NCI-H2227 (cell line): ENCODE measurements at regions not wholly inside any gene's neighbourhood (a gene's known extent, or its start where the extent isn't known, plus 50 kb on each side); places are given as distances from the start of the nearest gene placed in this dataset.

ENCODE experiments used
- DNase-seq: peaks from one replicate; lab custom pipeline; 2025; ENCODE audit not compliant: unreplicated experiment; lab: John Stamatoyannopoulos, UW

DNA sequence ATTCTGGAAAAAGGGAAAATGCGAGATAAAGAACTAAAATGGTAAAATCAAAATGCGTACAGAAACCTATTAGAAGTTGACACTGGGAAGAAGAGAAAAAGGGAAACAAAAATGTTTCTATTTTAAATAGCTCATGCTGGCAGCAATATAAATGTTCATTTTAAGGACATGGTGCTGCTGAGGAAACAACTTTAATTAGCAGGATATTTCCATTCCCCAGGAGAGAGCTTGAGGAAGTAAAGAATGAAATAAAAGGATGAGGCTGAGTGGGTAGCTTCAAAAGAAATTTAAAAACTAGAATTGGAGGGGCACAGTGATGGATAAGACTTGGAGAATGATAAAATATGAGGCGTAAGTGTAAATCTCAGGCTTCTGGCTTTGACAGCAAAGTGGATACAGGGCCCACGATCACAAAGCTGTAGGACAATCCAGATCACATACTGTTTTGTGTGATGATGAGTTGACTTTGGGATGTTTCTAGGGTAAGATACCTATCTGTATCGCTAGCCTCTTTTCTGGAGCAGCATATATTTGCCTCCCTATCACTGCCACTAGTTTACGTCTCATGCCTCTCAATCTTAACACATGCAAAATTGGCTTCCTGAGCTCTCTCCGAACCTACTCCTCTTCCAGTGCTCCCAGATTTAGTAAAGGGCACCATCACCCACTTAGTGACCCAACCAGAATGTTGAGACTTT is 571.3 kb upstream of the MIR17HG start:
- no peak for DNase-seq

DNA sequence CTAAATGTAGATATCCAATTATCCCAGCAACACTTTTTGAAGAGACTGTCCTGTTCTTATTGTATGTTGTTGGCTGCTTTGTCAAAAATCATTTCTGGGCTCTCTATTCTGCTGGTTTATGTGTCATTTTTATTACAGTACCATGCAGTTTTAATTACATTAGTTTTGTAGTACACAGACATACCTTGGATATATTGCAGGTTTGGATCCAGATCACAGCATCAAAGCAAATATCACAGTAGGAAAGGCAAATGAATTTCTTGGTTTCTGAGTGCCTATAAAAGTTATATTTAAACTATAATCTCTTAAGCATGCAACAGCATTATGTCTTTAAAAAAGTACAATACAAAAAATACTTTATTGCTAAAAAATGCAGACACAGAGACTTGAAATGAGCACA is 564.2 kb upstream of the MIR17HG start:
- no peak for DNase-seq

DNA sequence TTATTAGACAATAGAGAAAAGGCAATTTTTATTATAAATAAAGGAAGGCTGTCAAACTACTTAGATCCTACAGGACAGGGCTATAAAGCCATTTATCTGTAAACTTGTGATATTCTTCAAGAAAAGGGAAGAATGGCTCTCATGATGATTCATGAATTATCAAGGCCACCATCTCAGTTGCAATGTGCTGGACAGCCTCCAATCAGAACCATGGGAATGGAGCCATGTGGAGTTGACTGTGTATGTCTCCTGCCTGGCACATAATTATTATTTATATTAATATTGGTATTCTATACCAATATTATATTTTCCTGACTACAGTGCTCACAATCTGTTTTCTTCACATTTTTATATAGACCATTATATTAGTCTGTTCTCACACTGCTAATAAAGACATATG is 560.5 kb upstream of the MIR17HG start:
- DNase-seq = no peak

DNA sequence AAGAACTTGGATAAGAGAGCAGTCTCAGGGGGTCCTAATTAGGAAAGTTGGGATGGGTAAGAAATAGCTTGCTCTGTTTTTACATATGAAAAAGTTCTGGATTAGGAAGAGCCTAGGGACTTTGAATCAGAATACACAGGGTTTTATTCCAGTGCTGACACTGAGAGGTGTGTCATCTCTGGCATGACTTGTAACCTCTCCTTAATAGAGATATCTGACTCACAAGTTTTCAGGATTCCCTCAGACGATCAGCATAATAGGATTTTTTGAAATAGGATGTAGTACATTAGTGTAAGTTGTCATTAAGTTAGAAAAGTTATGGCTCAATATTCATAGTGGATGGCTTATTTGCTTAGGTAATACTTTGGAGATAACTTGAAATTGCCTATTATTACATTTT is 555.2 kb upstream of the MIR17HG start:
- DNase-seq = no peak

DNA sequence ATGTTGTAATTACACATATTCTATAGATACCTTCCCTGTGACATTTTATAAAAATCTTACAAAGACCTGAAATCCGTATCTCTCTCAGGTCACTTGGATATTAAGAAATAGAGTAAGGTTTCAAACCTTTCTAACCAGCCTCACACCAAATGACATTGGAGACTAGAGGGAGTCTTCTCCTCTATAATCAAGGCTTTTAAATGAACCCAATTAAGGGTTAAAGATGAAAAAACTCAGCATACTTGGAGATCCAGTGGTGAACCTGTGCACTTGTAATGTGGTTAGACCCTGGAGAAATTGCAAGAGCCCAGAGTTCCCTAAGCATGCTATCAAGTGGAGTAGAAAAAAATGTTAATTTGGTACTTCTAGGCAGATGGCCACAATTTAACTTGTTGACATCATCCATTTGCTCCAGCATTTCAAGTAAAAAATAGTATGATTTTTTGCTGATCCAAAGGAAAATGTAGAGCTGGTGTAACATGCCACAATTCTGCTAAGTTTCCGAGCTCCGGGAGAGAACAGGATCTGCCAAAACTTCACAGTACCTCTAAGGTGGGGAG is 554.1 kb upstream of the MIR17HG start:
- peak; percentile 7 for DNase-seq

DNA sequence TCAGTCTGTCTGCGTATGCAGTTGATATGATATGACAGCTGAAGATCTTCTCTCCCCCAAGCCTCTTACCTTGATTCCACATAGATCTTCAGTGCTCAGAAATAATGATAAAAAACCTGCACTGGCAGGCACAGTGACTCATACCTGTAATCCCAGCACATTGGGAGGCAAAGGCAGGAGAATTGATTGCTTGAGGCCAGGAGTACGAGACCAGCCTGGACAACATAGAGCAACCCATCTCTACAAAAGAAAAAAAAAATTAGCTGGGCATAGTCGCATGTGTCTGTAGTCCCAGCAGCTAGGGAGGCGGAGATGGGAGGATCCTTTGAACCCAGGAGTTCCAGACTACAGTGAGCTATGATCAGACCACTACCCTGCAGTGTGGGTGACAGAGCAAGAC is 551.0 kb upstream of the MIR17HG start:
- DNase-seq = no peak

DNA sequence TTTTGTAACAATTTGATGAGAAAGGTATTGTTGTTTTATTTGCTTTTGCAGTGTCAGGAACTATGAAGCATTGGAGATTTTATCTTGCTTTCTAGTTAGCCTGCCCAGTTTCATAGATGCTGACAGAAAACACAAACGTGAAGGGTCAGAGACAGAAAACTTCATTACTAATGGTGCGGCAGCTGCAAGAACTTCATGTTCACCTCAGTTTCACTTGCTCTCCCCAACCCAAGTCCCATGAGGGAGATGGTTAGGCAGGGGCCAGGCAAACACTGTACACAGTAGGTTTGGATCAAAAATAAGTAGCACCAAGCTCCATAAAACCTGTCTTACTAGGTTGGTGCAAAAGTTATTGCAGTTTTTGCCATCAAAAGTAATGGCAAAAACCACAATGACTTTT is 550.2 kb upstream of the MIR17HG start:
- no peak for DNase-seq

DNA sequence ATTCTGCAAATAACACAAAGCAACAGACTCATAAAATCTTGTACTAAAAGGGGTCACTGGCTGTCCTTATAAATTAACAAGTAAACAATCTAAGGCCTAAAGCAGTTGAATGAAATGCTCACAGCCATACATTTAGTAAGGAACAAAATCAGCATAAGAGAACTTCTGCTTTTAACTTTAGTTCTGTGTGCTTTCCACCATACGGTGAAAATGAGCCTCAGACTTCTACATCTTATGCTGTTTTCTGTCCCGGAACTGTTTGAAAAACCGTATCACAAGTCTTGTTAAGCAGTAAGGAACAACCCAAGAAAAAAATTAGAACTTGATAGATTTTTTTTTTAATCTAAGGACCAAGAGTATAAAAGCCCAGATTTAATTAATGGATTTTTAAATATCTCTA is 549.1 kb upstream of the MIR17HG start:
- no peak for DNase-seq

DNA sequence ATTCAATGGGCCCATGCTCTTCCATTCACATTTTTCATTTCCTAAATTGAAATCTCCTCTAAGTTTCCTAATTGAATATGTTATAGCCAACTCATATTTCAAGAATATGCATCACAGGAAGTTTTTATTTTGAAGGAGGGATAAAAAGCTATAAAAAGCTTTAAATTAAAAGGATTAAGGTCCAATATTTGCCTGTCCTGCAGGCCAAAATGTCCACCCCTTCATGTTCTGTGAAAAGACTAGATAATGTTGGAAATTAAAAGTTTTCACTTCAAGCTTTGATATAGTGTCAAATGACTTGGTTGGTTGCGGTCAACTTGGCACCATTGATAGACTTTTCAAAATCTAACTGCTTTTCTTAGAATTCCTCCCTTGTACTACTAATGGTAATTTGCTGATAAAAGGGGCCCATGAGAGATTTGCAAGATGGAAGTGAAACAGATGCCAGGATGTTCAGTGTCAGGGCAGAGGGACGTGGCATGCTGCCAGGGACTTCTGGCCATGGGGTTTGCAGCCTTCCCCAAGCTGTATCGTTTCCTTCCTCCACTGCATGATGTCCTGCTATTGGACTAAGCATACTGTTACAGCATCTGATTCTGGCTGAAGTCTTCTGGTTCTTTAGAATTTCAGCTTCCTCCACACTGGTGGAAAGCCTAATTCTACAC is 547.3 kb upstream of the MIR17HG start:
- DNase-seq = no peak

DNA sequence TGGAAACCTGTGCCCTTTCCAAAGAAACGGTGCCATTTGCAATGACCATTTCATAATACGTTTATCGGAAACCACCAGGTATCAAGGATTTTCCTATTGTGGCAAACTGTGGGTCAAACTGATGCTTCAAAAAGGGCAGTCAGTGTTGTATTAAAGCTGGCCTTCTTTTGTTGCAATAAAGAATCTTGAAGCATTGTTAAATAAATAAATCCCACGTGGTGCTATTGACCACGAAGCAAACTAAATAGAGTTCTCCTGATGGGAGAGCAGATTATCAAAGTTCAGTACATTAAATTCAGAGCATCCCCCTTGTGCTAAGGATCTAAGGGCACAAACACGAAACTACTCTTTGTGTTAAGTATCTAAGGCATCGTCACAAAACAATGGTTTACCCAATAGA is 545.9 kb upstream of the MIR17HG start:
- DNase-seq = no peak

DNA sequence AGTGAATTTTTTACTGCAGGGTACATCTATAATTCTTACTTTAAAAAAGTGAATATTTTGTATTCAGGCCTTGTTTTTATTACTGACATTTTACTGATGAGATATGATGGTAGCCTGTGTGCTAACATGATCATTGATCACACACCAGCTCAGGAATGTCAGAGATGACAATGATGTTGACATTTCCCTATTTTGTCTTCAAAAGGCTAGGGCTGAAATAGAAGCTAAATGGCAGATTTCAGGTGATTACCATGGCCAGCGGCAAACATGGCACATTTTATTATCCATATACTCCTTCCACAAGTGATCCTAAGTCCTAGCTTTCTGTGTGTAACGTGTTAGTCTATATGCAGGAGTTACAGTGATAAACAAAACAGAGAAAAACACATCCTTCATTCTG is 544.3 kb upstream of the MIR17HG start:
- no peak for DNase-seq

DNA sequence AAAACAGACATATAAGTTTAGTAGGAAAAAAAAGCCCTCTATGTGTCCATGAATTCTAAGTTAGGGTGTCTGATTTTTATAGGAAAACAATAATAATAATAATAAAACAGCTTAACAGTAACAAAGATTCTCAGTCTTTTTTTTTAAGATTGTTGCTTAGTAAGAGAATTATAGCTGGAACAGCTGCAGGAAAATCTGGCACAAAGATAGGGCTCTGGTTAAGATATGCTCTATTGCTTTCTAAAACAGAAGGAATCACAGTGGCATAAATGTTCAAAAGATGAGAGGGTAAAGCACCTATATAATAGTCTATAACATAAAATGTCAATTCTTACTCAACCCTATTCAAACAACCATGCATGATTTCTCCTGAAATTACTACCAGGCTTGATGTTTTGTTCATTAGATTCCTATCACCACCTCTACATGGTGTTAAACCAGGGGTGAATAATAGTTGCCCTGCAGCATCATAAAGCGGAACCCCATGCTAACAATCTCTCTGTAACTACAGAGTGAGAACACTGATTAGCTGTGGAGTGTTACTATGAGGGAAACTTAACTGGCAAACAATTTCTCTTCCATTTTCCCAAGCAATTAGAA is 541.4 kb upstream of the MIR17HG start:
- DNase-seq = no peak

DNA sequence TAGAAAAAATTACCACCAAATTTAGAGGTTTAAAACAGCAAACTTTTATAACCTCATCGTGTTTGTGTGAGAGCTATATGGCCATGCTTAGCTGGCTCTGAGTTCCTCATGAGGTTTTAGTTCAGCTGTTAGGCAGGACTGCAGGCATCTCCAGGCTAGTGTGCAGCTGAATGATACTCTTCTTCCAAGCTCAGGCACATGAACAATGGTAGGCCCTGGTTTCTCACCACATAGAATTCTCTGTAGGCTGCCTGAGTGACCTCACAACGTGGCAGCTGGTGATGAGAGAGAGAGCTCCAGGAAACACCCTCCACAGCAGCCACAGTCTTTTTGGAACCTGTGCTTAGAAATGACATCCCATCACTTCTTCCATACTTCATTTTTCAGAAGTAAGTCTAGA is 540.6 kb upstream of the MIR17HG start:
- DNase-seq = no peak

DNA sequence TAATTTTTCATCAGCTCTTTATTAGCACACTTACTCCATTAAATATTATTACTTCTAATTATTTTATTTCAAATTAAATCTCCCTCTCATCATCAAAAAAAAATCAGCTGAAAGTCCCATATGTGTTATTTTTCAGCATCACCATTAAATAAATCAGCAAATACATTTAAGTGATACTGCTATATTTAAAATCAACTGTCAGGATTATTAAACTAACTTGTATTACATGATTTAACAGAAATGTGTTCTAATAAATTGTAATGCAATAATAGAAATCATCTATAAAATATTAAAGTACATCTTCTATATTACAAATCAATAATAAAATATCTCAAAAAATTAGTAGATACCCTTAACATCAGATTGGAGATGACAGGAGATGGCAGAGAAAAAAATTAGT is 538.6 kb upstream of the MIR17HG start:
- no peak for DNase-seq

DNA sequence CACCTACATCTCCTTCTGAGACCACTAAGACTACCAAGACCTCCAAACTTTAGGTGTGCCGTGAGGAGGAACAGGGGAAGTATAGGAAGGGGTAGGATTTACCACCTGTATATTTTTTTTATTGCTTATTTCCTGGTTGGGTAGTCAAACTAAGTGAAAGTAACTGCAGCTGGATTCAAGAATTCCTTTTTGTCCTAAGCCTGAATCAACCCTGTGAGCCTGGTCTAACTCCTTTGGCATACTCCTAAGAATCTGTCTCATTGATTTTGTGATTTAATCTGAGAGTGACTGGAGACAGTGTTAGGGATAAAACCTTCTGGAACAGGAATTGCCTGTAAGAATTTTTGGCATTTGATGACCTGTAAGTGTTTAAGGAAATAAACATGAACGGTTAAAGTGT is 523.5 kb upstream of the MIR17HG start:
- DNase-seq = no peak

DNA sequence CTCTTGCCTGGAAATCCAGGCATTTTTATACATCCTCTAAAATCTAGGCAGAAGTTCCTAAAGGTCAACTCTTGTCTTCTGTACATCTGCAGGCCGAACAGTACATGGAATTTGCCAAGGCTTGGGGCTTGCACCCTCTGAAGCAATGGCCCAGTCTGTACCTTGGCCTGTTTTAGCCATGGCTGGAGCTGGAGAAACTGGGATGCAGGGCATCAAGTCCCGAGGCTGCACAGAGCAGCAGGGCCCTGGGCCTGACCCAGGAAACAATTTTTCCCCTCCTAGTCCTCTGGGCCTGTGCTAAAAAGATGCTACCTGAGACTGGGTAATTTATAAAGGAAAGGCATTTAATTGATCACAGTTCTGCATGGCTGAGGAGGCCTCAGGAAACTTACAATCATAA is 520.8 kb upstream of the MIR17HG start:
- DNase-seq = no peak

DNA sequence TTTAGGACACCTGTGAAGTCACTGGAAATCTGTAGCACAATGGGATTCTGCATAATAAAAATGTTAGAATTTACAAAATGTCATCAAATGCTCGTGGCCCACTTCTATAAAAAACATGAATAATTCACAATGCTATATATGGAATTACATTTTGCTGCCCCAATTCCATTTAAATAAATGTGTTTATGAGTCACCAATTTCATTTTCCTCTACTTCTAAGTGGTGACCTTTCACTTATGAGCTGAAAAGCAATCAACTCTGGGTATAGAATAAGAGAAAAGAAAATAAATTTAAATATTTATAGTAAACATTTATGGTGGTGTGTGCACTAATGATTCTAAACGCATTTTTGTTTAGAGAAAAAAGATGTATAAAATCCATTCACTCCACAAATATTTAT is 516.7 kb upstream of the MIR17HG start:
- no peak for DNase-seq

DNA sequence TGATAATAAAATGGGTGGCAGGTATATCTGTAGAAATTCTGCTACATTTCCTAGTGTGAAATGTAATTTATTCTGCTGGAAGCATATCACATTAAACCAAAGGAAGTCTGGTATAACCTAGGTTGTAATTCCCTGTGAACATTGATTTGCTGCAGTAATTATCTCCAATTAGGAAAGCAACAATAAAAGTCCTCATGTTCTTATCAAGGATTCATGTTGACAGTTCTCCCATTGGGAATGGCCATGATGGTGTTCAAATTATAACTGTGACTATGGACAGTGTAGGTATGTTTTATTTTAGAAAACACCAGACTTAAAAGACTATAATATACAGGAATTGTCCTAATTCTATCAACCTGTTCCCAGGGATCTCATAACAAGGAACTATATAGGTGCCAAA is 513.5 kb upstream of the MIR17HG start:
- DNase-seq = no peak

DNA sequence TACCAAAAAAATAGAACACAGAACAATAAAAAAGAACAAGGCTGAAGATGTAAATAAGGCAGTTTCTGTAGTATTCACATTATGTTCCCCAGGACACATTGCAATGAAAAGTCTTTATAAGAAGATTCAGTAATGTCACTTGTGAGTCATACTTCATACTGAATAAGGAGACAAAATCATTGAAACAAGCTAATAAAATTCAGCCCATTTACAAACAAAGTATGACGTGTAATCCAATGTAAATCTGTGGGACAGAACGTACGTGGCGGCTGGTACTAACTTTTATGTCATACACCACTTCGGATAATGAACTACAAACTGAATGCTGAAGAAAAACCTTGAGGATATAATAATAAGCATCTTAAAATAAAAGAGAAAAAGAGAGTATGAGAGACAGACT is 512.8 kb upstream of the MIR17HG start:
- no peak for DNase-seq

DNA sequence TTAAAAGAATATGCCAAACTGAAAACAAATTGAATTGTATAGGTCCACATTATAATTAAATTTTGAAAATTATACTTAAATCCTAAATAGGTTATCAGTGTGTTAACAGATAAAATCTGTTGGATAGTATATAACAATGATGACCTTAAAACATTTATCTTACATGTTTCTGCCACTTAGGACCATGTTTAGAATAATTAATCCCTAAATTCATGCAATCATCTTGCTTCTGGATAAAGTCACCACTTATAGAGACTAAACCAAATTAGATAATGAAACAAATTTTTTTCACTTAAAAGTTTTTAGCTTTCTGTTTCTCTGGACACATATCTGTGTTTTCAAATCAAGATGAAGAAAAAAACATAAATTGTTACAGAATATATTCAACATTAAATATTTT is 511.7 kb upstream of the MIR17HG start:
- DNase-seq = no peak

DNA sequence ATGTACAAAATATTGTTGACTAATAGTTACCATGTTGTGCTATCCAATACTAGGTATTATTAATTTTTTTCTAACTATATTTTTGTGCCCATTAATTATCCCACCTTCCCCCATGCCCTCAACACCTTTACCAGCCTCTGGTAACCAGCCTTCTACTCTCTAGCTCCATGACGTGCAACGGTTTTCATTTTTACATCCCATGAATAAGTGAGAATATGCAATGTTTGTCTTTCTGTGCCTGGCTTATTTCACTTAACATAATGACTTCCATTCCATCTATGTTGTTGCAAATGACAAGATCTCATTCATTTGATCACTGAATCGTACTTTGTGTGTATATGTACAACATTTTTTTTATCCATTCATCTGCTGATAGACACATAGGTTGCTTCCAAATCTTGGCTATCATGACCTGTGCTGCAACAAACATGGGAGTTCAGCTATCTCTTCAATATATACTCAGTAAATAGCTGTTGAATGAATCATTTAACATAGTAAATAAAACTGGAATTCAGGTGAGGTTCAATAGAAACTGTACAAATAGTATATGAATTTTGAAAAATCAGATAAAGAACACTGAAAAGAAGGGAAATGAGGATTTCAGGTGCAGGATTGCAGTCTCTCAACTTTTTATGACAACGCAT is 509.0 kb upstream of the MIR17HG start:
- DNase-seq = no peak

DNA sequence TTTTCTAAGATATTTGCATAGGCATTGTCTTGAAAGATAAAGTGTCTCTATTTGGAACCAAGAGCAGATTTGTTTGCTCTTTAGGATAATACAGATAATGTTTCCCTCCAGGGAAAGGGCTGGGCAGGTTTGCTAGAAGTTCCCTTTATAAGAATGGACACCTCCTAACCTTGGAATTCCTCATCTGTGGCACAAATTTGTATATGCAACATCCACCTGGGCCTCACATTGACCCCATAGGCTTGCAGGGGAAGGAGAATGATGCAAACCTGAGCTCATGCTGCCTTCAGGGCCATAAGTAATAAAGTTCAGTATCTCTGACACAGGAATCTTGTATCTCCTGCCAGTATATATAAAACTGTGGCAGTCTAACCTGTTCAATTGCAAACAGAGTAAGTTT is 508.4 kb upstream of the MIR17HG start:
- no peak for DNase-seq
